Esophagus muscularis mucosa (tissue), 4 donors: ENCODE measurements at regions not wholly inside any gene's neighbourhood (a gene's known extent, or its start where the extent isn't known, plus 50 kb on each side); places are given as distances from the start of the nearest gene placed in this dataset.

Source experiments
- DNase-seq: peaks from one replicate; pipeline ENCODE4 v3.0.0-alpha.2; 2017; ENCODE audit errors: extremely low spot score
- H3K27ac ChIP-seq, 4 donors: fragments of 200-600 bp; sonication (generic); replicated peaks in 1 of 4; 1 replicate in 3 of 4; 2 replicates in 1 of 4; pipeline ENCODE4 v1.5.1; 2016 to 2019; ENCODE audit warnings: mild to moderate bottlenecking in 1 of 4
- H3K27me3 ChIP-seq, 4 donors: fragments of 200-600 bp; sonication (generic); one replicate each; pipeline versions ENCODE4 v1.5.1 to v1.6.0; 2016 to 2019
- H3K36me3 ChIP-seq, 4 donors: fragments of 200-600 bp; sonication (generic); one replicate each; pipeline ENCODE4 v1.5.1; 2016 to 2019
- H3K4me1 ChIP-seq, 4 donors: fragments of 200-600 bp; sonication (generic); one replicate each; pipeline ENCODE4 v1.5.1; 2016 to 2019
- H3K4me3 ChIP-seq, 4 donors: fragments of 200-600 bp; sonication (generic); 1 replicate in 2 of 4; 2 replicates in 2 of 4; pipeline ENCODE4 v1.5.1; 2016 to 2019; ENCODE audit warnings: mild to moderate bottlenecking in 4 of 4, moderate library complexity in 1 of 4
- H3K9me3 ChIP-seq, 4 donors: fragments of 200-600 bp; sonication (generic); 1 replicate in 3 of 4; 2 replicates in 1 of 4; pipeline ENCODE4 v1.5.1; 2016 to 2019
- CTCF ChIP-seq, 3 experiments: fragments of 200-600 bp in 2 of 3; fragments of 450-650 bp in 1 of 3; sonication (generic) in 2 of 3; IDR thresholded peaks; one replicate each; pipeline ENCODE4 v1.5.1; 2017 to 2019; ENCODE audit warnings: antibody characterized with exemption in 3 of 3, mild to moderate bottlenecking in 2 of 3, moderate library complexity in 1 of 3
- EP300 ChIP-seq: sonication (generic); formaldehyde crosslinking; IDR thresholded peaks from one replicate; pipeline ENCODE4 v1.6.1; 2017; ENCODE audit warnings: antibody characterized with exemption
- POLR2A ChIP-seq: fragments of 450-650 bp; IDR thresholded peaks from one replicate; pipeline ENCODE4 v1.6.1; 2017; ENCODE audit warnings: antibody characterized with exemption, moderate library complexity, mild to moderate bottlenecking, low read depth
- POLR2AphosphoS5 ChIP-seq, 2 donors: sonication (generic); formaldehyde crosslinking; IDR thresholded peaks; one replicate each; pipeline ENCODE4 v1.6.1; 2017; ENCODE audit warnings: antibody characterized with exemption in 2 of 2
- WGBS: methylation state at CpG from one replicate; pipeline ENCODE4 v1.1.5; 2018; 5-methylcytosine and 5-hydroxymethylcytosine counted together
- intact Hi-C: fragments of 100-400 bp; cut with DNase I; formaldehyde crosslinking; loops from one replicate; pipeline ENCODE4 v1.15.1; 2023

- 48% methylated on average over 1 of the region's 1 CpG for WGBS
These were observed 311.0 kb downstream of the GABRB2 start for GRCh38 chr5:161235569-161235968.

GRCh38 chr5:161233553-161233952, 313.0 kb downstream of the GABRB2 start:
- Histone ChIP-seq H3K27me3 (no peaks in the 10 kb centered on the region), H3K4me3 (no peak overlapping the region), H3K9me3 (no peaks in the 10 kb centered on the region), H3K4me1 (no peaks in the 10 kb centered on the region), H3K27ac (no peak overlapping the region), H3K36me3 (no peaks in the 10 kb centered on the region)
- WGBS = 90% methylated on average over 1 of the region's 1 CpG
- no peak for DNase-seq
- TF ChIP-seq CTCF (IDR thresholded peaks at IDR 0.05) = no peak
- no peak for TF ChIP-seq POLR2A
- no peak for TF ChIP-seq EP300
- TF ChIP-seq POLR2AphosphoS5 (IDR thresholded peaks at IDR 0.05) = no peak
- intact Hi-C loops = no loop called here

More at GRCh38 chr5:161235569-161235968, 311.0 kb downstream of the GABRB2 start:
- H3K4me3 ChIP-seq = no peak overlapping the region
- no peaks in the 10 kb centered on the region for H3K27me3 ChIP-seq
- H3K9me3 ChIP-seq = no peaks in the 10 kb centered on the region
- no peaks in the 10 kb centered on the region for H3K36me3 ChIP-seq
- DNase-seq = no peak
- intact Hi-C loops = no loop called here
- no peaks in the 10 kb centered on the region for H3K4me1 ChIP-seq
- no peak overlapping the region for H3K27ac ChIP-seq
- no peak for TF ChIP-seq CTCF (IDR thresholded peaks at IDR 0.05)
- TF ChIP-seq POLR2A = no peak
- TF ChIP-seq POLR2AphosphoS5 (IDR thresholded peaks at IDR 0.05) = no peak
- no peak for TF ChIP-seq EP300

GRCh38 chr5:161230221-161230620, 316.3 kb downstream of the GABRB2 start:
- Histone ChIP-seq H3K27me3 (no peaks in the 10 kb centered on the region), H3K9me3 (no peaks in the 10 kb centered on the region), H3K36me3 (no peaks in the 10 kb centered on the region), H3K27ac (no peak overlapping the region), H3K4me1 (no peaks in the 10 kb centered on the region), H3K4me3 (no peak overlapping the region)
- no peak for TF ChIP-seq CTCF (IDR thresholded peaks at IDR 0.05)
- TF ChIP-seq POLR2A = no peak
- no peak for TF ChIP-seq POLR2AphosphoS5 (IDR thresholded peaks at IDR 0.05)
- no peak for TF ChIP-seq EP300
- intact Hi-C loops = no loop called here
- 8% methylated on average over 3 of the region's 3 CpGs for WGBS
- no peak for DNase-seq

- H3K36me3 ChIP-seq = no peaks in the 10 kb centered on the region
- peaks cover 0 to 5% (median 0%) of the 10 kb centered on the region in 4 donors for H3K9me3 ChIP-seq
- WGBS = 81% methylated on average over 4 of the region's 4 CpGs
- TF ChIP-seq CTCF (IDR thresholded peaks at IDR 0.05) (no peak), POLR2AphosphoS5 (IDR thresholded peaks at IDR 0.05) (no peak), POLR2A (no peak), EP300 (no peak)
- H3K4me3 ChIP-seq = no peak overlapping the region
- H3K27me3 ChIP-seq = no peaks in the 10 kb centered on the region
- intact Hi-C loops = no loop called here
- no peak overlapping the region for H3K27ac ChIP-seq
- H3K4me1 ChIP-seq = no peaks in the 10 kb centered on the region
- DNase-seq = no peak
These were observed 326.7 kb downstream of the GABRB2 start for GRCh38 chr5:161219816-161220215.

GRCh38 chr5:161216877-161217276, 329.6 kb downstream of the GABRB2 start:
- Histone ChIP-seq H3K4me1 (no peaks in the 10 kb centered on the region), H3K27me3 (no peaks in the 10 kb centered on the region), H3K36me3 (no peaks in the 10 kb centered on the region), H3K4me3 (no peak overlapping the region), H3K9me3 (peaks cover 0 to 5% (median 0%) of the 10 kb centered on the region in 4 donors), H3K27ac (no peak overlapping the region)
- 66% methylated on average over 3 of the region's 3 CpGs for WGBS
- TF ChIP-seq POLR2A = no peak
- no peak for TF ChIP-seq CTCF (IDR thresholded peaks at IDR 0.05)
- TF ChIP-seq POLR2AphosphoS5 (IDR thresholded peaks at IDR 0.05) = no peak
- TF ChIP-seq EP300 = no peak
- DNase-seq = no peak
- intact Hi-C loops = no loop called here
